GM12878 (cell line): ENCODE measurements at regions not wholly inside any gene's neighbourhood (a gene's known extent, or its start where the extent isn't known, plus 50 kb on each side); places are given as distances from the start of the nearest gene placed in this dataset.

Source experiments
- ATAC-seq: fragments of 200-7000 bp; cut with Tn5 transposase; 3 replicates; pipeline ENCODE4 v1.9.1; 2020; ENCODE audit warnings: mild to moderate bottlenecking, moderate library complexity
- BruUV-seq: library from RNA; stranded (reverse); fragments of 400-500 nt; replicated peaks from 2 replicates; lab custom pipeline; 2021; lab: Mats Ljungman, UMichigan
- CTCF ChIA-PET: fragments of 300-600 bp; sonication (Branson Sonifier 250); formaldehyde crosslinking; extraction: SDS; loops from one replicate; lab custom pipeline; 2021; ENCODE audit warnings: inconsistent platforms; lab: Yijun Ruan, JAX
- POLR2A ChIA-PET: fragments of 350-600 bp; formaldehyde crosslinking; extraction: SDS; loops from one replicate; lab custom pipeline; 2021; ENCODE audit warnings: inconsistent platforms; lab: Charles Lee
- RAD21 ChIA-PET: fragments of 300-600 bp; sonication (Branson Sonifier 250); formaldehyde crosslinking; loops from one replicate; lab custom pipeline; 2023; ENCODE audit warnings: antibody characterized with exemption; ENCODE audit not compliant: unreplicated experiment; lab: Charles Lee
- SMC1A ChIA-PET: fragments of 300-600 bp; sonication (Branson Sonifier 250); formaldehyde crosslinking; loops from one replicate; lab custom pipeline; 2023; ENCODE audit not compliant: unreplicated experiment, uncharacterized antibody; lab: Charles Lee
- DNase-seq: peaks from one replicate; pipeline ENCODE4 v3.0.0-alpha.2; 2011; ENCODE audit warnings: low read depth, low spot score
- FAIRE-seq: peaks from 3 replicates; lab custom pipeline; 2011; peaks lifted over from hg19 to GRCh38; lab: Jason Lieb, UNC
- H2AFZ ChIP-seq: 2 replicates; pipeline ENCODE4 v1.6.0; 2011; ENCODE audit warnings: low read depth, low read length, control low read depth; ENCODE audit not compliant: control insufficient read depth
- H3K27ac ChIP-seq: 2 replicates; pipeline ENCODE4 v1.5.1; 2011; ENCODE audit warnings: control low read depth; ENCODE audit not compliant: control insufficient read depth, insufficient read depth
- H3K27me3 ChIP-seq, 2 experiments: replicated peaks in 1 of 2; 2 replicates each; pipeline versions ENCODE4 v1.6.0 to v1.6.1; 2011; ENCODE audit warnings: low read length in 1 of 2; ENCODE audit not compliant: control insufficient read depth in 2 of 2, insufficient read depth in 2 of 2
- H3K36me3 ChIP-seq, 2 experiments: 2 replicates each; pipeline ENCODE4 v1.5.1; 2011; ENCODE audit warnings: low read length in 1 of 2; ENCODE audit not compliant: control insufficient read depth in 2 of 2, insufficient read depth in 2 of 2
- H3K4me1 ChIP-seq: 2 replicates; pipeline ENCODE4 v1.6.1; 2011; ENCODE audit warnings: mild to moderate bottlenecking, low read length, moderate library complexity, mixed read lengths; ENCODE audit not compliant: control insufficient read depth, insufficient read depth
- H3K4me2 ChIP-seq: 2 replicates; pipeline ENCODE4 v1.6.0; 2011; ENCODE audit warnings: control low read depth; ENCODE audit not compliant: control insufficient read depth, insufficient read depth
- H3K4me3 ChIP-seq: fragments of 200-600 bp; sonication (generic); 2 replicates; pipeline ENCODE4 v1.5.1; 2016
- H3K79me2 ChIP-seq: 2 replicates; pipeline ENCODE4 v1.6.0; 2011; ENCODE audit warnings: low read length; ENCODE audit not compliant: control insufficient read depth, insufficient read depth
- H3K9ac ChIP-seq: 2 replicates; pipeline ENCODE4 v1.8.0; 2011; ENCODE audit warnings: low read length, control low read depth, mixed read lengths; ENCODE audit not compliant: control insufficient read depth, insufficient read depth
- H3K9me3 ChIP-seq: replicated peaks from 3 replicates; pipeline ENCODE4 v1.5.1; 2011; ENCODE audit warnings: mild to moderate bottlenecking, low read length; ENCODE audit not compliant: control insufficient read depth, insufficient read depth
- H4K20me1 ChIP-seq: 2 replicates; pipeline ENCODE4 v1.6.0; 2011; ENCODE audit not compliant: control insufficient read depth, insufficient read depth
- ATF7 ChIP-seq: fragments of 450-650 bp; IDR thresholded peaks from 2 replicates; pipeline ENCODE4 v1.6.1; 2016; ENCODE audit warnings: low read depth, mild to moderate bottlenecking
- CREB1 ChIP-seq: IDR thresholded peaks from 2 replicates; pipeline ENCODE4 v1.6.1; 2012; ENCODE audit warnings: low read depth, mild to moderate bottlenecking, inconsistent platforms
- E2F4 ChIP-seq: IDR thresholded peaks from 2 replicates; pipeline ENCODE4 v1.6.1; 2012; ENCODE audit warnings: low read depth, low read length, improper control_type of control experiment
- ETV6 ChIP-seq, 2 experiments: fragments of 450-650 bp in 1 of 2; IDR thresholded peaks in 1 of 2; conservative IDR thresholded peaks in 1 of 2; 2 replicates each; pipeline ENCODE4 v1.6.1; 2014; ENCODE audit warnings: antibody characterized with exemption in 1 of 2, borderline replicate concordance in 1 of 2, low read depth in 1 of 2, mild to moderate bottlenecking in 1 of 2, moderate library complexity in 1 of 2
- FOS ChIP-seq: IDR thresholded peaks from 3 replicates; pipeline ENCODE4 v1.6.1; 2011; ENCODE audit warnings: borderline replicate concordance; ENCODE audit not compliant: insufficient read length; ENCODE audit errors: extremely low read depth
- GABPA ChIP-seq: IDR thresholded peaks from 2 replicates; pipeline ENCODE4 v1.6.1; 2014; ENCODE audit warnings: antibody characterized with exemption, low read depth, mild to moderate bottlenecking, inconsistent platforms
- GATAD2B ChIP-seq: fragments of 450-650 bp; conservative IDR thresholded peaks from 2 replicates; pipeline ENCODE4 v1.6.1; 2017; ENCODE audit warnings: low read depth, mild to moderate bottlenecking, moderate library complexity
- IRF3 ChIP-seq: fragments of 450-650 bp; IDR thresholded peaks from 2 replicates; pipeline ENCODE4 v1.6.1; 2014; ENCODE audit warnings: mild to moderate bottlenecking
- JUND ChIP-seq: IDR thresholded peaks from 2 replicates; pipeline ENCODE4 v1.6.1; 2012; ENCODE audit warnings: low read depth, mild to moderate bottlenecking, low read length, improper control_type of control experiment, moderate library complexity
- NBN ChIP-seq: fragments of 450-650 bp; IDR thresholded peaks from 2 replicates; pipeline ENCODE4 v1.6.1; 2016
- NFYA ChIP-seq: IDR thresholded peaks from 2 replicates; pipeline ENCODE4 v1.6.1; 2011; ENCODE audit warnings: low read depth, mild to moderate bottlenecking, low read length, improper control_type of control experiment, borderline replicate concordance
- NR2C2 ChIP-seq: IDR thresholded peaks from 2 replicates; pipeline ENCODE4 v1.6.1; 2011; ENCODE audit warnings: borderline replicate concordance, low read depth; ENCODE audit not compliant: control insufficient read depth, insufficient read length
- NRF1 ChIP-seq: conservative IDR thresholded peaks from 2 replicates; pipeline ENCODE4 v1.6.1; 2011; ENCODE audit warnings: mild to moderate bottlenecking, low read depth, low read length, improper control_type of control experiment
- POLR2AphosphoS5 ChIP-seq: IDR thresholded peaks from 2 replicates; pipeline ENCODE4 v1.6.1; 2011; ENCODE audit warnings: mild to moderate bottlenecking, low read length, inconsistent platforms
- RELB ChIP-seq: fragments of 450-650 bp; IDR thresholded peaks from 2 replicates; pipeline ENCODE4 v1.6.1; 2017; ENCODE audit warnings: low read depth, mild to moderate bottlenecking, moderate library complexity
- RFX5 ChIP-seq: IDR thresholded peaks from 2 replicates; pipeline ENCODE4 v1.6.1; 2011; ENCODE audit warnings: low read depth, low read length, improper control_type of control experiment
- RUNX3 ChIP-seq: IDR thresholded peaks from 2 replicates; pipeline ENCODE4 v1.6.1; 2012; ENCODE audit warnings: low read length, inconsistent platforms
- SP1 ChIP-seq: IDR thresholded peaks from one replicate; pipeline ENCODE4 v1.6.1; 2011; ENCODE audit warnings: low read depth, low read length
- TCF3 ChIP-seq: IDR thresholded peaks from 2 replicates; pipeline ENCODE4 v1.6.1; 2012; ENCODE audit warnings: low read depth, mild to moderate bottlenecking, low read length, borderline replicate concordance; ENCODE audit not compliant: insufficient read depth
- ZNF24 ChIP-seq: fragments of 450-650 bp; IDR thresholded peaks from 2 replicates; pipeline ENCODE4 v1.6.1; 2017; ENCODE audit warnings: antibody characterized with exemption, mild to moderate bottlenecking
- ZNF384 ChIP-seq: IDR thresholded peaks from 2 replicates; pipeline ENCODE4 v1.6.1; 2012; ENCODE audit warnings: low read depth, mild to moderate bottlenecking, low read length, improper control_type of control experiment, borderline replicate concordance
- ZSCAN29 ChIP-seq: fragments of 450-650 bp; IDR thresholded peaks from 2 replicates; pipeline ENCODE4 v1.6.1; 2017; ENCODE audit warnings: mild to moderate bottlenecking, moderate library complexity
- WGBS: methylation state at CpG from one replicate; pipeline ENCODE4 v1.1.6; 2016; ENCODE audit warnings: low lambda C conversion rate; ENCODE audit not compliant: insufficient replicate concordance, insufficient coverage; ENCODE audit errors: missing lambda C conversion rate; 5-methylcytosine and 5-hydroxymethylcytosine counted together
- in situ Hi-C: fragments of 300-500 bp; cut with MboI; formaldehyde crosslinking; loops from 9 replicates; pipeline ENCODE4 v1.14.3; 2018; ENCODE audit warnings: mixed read lengths
- intact Hi-C: fragments of 100-400 bp; cut with micrococcal nuclease; formaldehyde crosslinking; loops from one replicate; pipeline ENCODE4 v1.14.2; 2022; ENCODE audit not compliant: unreplicated experiment

- TF ChIP-seq RELB (no peak), FOS (no peak)
- TF ChIP-seq, all 136 proteins: peak for 0
Observed at GRCh38 chr12:114779647-114780046, 95.7 kb upstream of the TBX3 start (continued).

- RAD21 ChIA-PET: no interaction called here
- Histone ChIP-seq H3K4me3 (no peak overlapping the region), H3K9me3 (no peaks in the 10 kb centered on the region; the same call in 2 of the 3 replicates), H3K9ac (no peak overlapping the region), H4K20me1 (no peaks in the 10 kb centered on the region), H3K79me2 (no peaks in the 10 kb centered on the region), H3K27ac (no peak overlapping the region), H3K4me2 (no peak overlapping the region), H3K36me3 (no peaks in the 10 kb centered on the region), H3K27me3 (no peaks in the 10 kb centered on the region), H2AFZ (no peak overlapping the region), H3K4me1 (no peaks in the 10 kb centered on the region)
- ATAC-seq (no peak), FAIRE-seq (no peak), DNase-seq (no peak)
- 50% methylated on average over 3 of the region's 3 CpGs for WGBS
- TF ChIP-seq TCF3 (no peak), NFYA (no peak), JUND (no peak), POLR2AphosphoS5 (no peak), NRF1 (no peak), GABPA (no peak), SP1 (no peak), ETV6 (conservative IDR thresholded peaks at IDR 0.05 in 1 of 2, IDR thresholded peaks at IDR 0.05 in 1 of 2; ENCODE audit: borderline replicate concordance in 1 of 2, low read depth in 1 of 2) (no peak), GATAD2B (no peak), E2F4 (no peak), NBN (no peak), ZNF384 (no peak), NR2C2 (no peak), ZSCAN29 (no peak), ZNF24 (no peak), CREB1 (no peak), RUNX3 (no peak), RFX5 (no peak), ATF7 (no peak), IRF3 (no peak)
- POLR2A ChIA-PET: no interaction called here
- SMC1A ChIA-PET: no interaction called here
- CTCF ChIA-PET: no interaction called here
- BruUV-seq: no TSS peak
- intact Hi-C loops (no loop called here), in situ Hi-C loops (no loop called here)
Observed at GRCh38 chr12:114779186-114779585, 95.2 kb upstream of the TBX3 start.
